Activated T-helper 17 cell treated with anti-CD3 and anti-CD28 coated beads, Interleukin-2, amount 50 U/mL, for 72 hours (primary cell): ENCODE measurements at regions not wholly inside any gene's neighbourhood (a gene's known extent, or its start where the extent isn't known, plus 50 kb on each side); places are given as distances from the start of the nearest gene placed in this dataset.

ENCODE experiments used
- ATAC-seq: fragments of 150-1000 bp; cut with Tn5 transposase; replicated peaks from 2 replicates; pipeline ENCODE4 v1.10.0; 2021; ENCODE audit warnings: mild to moderate bottlenecking, moderate library complexity
- H3K27ac Mint-ChIP-seq: one replicate; pipeline ENCODE4 v1.8.0; 2022; ENCODE audit warnings: mixed read lengths
- H3K27me3 Mint-ChIP-seq: one replicate; pipeline ENCODE4 v1.8.0; 2022; ENCODE audit warnings: mixed read lengths
- H3K36me3 Mint-ChIP-seq: one replicate; pipeline ENCODE4 v1.8.0; 2022; ENCODE audit warnings: low read depth, mild to moderate bottlenecking, mixed read lengths
- H3K4me1 Mint-ChIP-seq: one replicate; pipeline ENCODE4 v1.8.0; 2022; ENCODE audit warnings: mixed read lengths
- H3K4me3 Mint-ChIP-seq: one replicate; pipeline ENCODE4 v1.8.0; 2022; ENCODE audit warnings: mild to moderate bottlenecking, mixed read lengths
- H3K9me3 Mint-ChIP-seq: one replicate; pipeline ENCODE4 v1.8.0; 2022; ENCODE audit warnings: mixed read lengths

DNA sequence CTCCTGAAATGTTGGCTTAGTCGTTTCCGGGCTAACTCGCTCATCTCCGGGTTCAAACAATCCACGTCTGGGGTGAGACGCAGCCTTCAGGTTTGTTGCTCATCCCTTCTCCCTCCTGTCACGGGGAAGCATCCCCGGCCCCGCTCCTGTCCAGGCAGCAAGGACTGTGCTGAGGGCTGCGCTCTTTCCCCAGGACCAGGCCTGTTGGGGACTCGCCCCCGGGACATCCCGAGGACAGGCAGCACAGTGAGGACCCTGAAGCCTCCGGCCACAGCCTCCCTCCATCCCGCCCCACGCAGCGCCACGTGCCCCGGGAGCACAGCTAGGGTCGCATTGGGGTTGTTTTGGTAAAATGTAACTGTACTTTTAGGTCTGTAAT lies 252.0 kb downstream of the BRD1 start:
- no peaks in the 10 kb centered on the region for H3K4me1 Mint-ChIP-seq
- no peaks in the 10 kb centered on the region for H3K36me3 Mint-ChIP-seq
- H3K4me3 Mint-ChIP-seq = no peak overlapping the region
- ATAC-seq = no peak
- no peak overlapping the region for H3K27ac Mint-ChIP-seq
- H3K9me3 Mint-ChIP-seq = no peaks in the 10 kb centered on the region
- no peaks in the 10 kb centered on the region for H3K27me3 Mint-ChIP-seq

GRCh38 chr22:49574881-49575702 lies 252.6 kb downstream of the BRD1 start:
- Mint-ChIP-seq H3K4me3 (no peak overlapping the region), H3K4me1 (no peaks in the 10 kb centered on the region), H3K27ac (no peak overlapping the region), H3K9me3 (no peaks in the 10 kb centered on the region), H3K27me3 (no peaks in the 10 kb centered on the region), H3K36me3 (no peaks in the 10 kb centered on the region)
- ATAC-seq = no peak

DNA sequence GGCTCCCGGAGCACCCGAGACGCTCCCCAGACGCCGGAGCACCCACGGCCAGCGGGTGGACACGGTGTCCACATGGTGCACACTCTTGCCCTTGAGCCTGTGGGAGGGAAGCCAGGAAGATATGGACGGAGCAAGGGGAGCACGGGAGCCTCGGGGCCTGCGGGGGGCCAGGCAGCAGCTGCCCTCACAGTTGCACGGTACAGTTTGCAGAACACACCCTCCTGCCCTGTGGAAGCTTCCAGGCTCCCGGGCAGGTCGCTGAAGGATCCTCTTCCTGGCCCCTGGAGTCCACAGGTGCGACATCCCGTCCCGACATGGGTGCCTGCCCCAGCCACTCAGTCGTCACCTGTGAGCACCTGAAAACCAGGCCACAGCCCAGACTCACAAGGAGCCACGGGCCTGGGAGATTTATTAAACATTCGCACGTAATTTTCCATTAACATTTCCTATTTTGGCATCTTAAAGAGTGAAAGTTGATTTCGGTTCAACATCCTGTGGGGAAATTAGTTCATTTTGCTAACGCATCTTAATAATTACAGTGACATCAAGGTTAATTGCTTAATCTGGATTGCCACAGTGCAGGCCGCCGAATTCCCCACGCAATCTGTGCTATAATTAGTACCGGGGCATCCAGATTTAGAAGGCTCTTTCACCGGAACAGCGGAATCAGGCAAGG lies 253.3 kb downstream of the BRD1 start:
- no peaks in the 10 kb centered on the region for H3K4me1 Mint-ChIP-seq
- no peaks in the 10 kb centered on the region for H3K9me3 Mint-ChIP-seq
- H3K27me3 Mint-ChIP-seq = no peaks in the 10 kb centered on the region
- ATAC-seq = no peak
- no peak overlapping the region for H3K27ac Mint-ChIP-seq
- no peak overlapping the region for H3K4me3 Mint-ChIP-seq
- H3K36me3 Mint-ChIP-seq = no peaks in the 10 kb centered on the region

GRCh38 chr22:49573109-49573765 lies 254.4 kb downstream of the BRD1 start:
- Mint-ChIP-seq H3K9me3 (no peaks in the 10 kb centered on the region), H3K4me1 (no peaks in the 10 kb centered on the region), H3K27me3 (no peaks in the 10 kb centered on the region), H3K27ac (no peak overlapping the region), H3K36me3 (no peaks in the 10 kb centered on the region), H3K4me3 (no peak overlapping the region)
- no peak for ATAC-seq

- Mint-ChIP-seq H3K4me1 (no peaks in the 10 kb centered on the region), H3K4me3 (no peak overlapping the region), H3K27ac (no peak overlapping the region), H3K27me3 (no peaks in the 10 kb centered on the region), H3K9me3 (no peaks in the 10 kb centered on the region), H3K36me3 (no peaks in the 10 kb centered on the region)
- ATAC-seq = no peak
Observed at GRCh38 chr22:49571326-49571725, 256.3 kb downstream of the BRD1 start.

DNA sequence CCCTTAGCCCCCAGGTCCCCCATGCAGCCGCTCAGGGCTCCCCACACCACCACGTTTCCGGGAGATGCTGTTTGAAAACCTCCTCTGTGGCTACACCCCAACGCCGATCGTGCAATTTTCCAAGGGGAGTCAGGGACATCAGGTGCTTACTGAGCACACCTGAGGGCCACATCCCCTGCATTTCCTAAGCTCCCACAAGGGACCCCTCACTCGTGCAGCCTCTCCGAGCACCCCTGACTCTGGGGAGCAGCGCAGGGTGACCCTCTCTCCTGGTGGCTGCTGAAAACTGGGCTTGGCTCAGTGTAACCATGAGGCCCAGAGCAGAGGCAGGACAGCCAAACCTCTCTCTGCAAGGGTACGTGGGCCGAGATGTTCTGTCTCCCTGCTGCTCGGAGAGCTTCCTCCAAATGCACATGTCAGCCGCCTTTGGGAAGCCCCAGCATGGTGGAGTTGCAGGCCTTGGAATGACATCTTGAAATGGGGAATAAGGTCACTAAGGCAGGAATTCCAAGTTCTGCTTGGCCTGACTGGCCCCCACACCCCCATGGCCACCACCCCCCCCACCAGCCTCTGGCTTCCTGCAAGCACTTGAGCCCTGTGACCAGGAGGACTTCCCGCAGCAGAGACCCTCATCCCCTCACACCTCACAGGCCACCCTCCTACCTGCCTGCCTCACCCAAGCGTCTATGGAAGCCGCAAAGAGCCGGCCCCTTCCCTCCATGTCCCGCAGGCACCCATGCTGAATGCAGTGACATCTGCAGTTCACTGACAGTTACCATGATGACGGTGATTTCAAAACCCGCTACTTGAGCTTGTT lies 257.4 kb downstream of the BRD1 start:
- Mint-ChIP-seq H3K4me3 (no peak overlapping the region), H3K9me3 (no peaks in the 10 kb centered on the region), H3K36me3 (no peaks in the 10 kb centered on the region), H3K4me1 (no peaks in the 10 kb centered on the region), H3K27ac (no peak overlapping the region), H3K27me3 (no peaks in the 10 kb centered on the region)
- no peak for ATAC-seq

GRCh38 chr22:49569286-49570031 lies 258.2 kb downstream of the BRD1 start:
- Mint-ChIP-seq H3K27me3 (no peaks in the 10 kb centered on the region), H3K36me3 (no peaks in the 10 kb centered on the region), H3K9me3 (no peaks in the 10 kb centered on the region), H3K4me3 (no peak overlapping the region), H3K27ac (no peak overlapping the region), H3K4me1 (no peaks in the 10 kb centered on the region)
- no peak for ATAC-seq

DNA sequence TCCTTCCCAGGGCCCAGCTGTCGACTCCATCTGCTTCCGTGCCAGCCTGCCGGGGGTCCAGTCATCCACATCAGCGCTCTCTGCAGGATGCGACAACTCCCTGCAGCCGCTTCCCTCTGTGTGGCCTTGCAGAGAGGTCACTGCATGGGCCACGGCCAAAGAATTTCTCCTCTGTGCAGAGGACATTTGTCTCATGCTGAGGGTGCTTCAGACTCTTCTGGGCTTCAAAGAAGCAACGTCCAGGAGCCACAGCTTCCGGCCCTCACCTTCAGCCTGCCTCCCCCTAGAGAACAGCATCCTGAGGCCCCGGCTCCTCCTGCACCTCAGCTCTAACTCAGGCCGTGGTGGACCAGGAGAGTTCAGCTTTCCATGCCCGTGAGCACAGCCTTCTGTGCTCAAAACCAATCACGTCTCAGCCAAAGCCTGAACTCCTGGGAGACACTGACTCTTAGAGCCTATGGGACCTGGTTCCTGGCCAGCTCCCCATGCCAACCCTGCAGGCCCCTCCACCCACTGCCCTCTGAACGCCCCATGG lies 258.9 kb downstream of the BRD1 start:
- no peaks in the 10 kb centered on the region for H3K36me3 Mint-ChIP-seq
- no peaks in the 10 kb centered on the region for H3K9me3 Mint-ChIP-seq
- no peaks in the 10 kb centered on the region for H3K27me3 Mint-ChIP-seq
- no peaks in the 10 kb centered on the region for H3K4me1 Mint-ChIP-seq
- no peak for ATAC-seq
- H3K4me3 Mint-ChIP-seq = no peak overlapping the region
- no peak overlapping the region for H3K27ac Mint-ChIP-seq

DNA sequence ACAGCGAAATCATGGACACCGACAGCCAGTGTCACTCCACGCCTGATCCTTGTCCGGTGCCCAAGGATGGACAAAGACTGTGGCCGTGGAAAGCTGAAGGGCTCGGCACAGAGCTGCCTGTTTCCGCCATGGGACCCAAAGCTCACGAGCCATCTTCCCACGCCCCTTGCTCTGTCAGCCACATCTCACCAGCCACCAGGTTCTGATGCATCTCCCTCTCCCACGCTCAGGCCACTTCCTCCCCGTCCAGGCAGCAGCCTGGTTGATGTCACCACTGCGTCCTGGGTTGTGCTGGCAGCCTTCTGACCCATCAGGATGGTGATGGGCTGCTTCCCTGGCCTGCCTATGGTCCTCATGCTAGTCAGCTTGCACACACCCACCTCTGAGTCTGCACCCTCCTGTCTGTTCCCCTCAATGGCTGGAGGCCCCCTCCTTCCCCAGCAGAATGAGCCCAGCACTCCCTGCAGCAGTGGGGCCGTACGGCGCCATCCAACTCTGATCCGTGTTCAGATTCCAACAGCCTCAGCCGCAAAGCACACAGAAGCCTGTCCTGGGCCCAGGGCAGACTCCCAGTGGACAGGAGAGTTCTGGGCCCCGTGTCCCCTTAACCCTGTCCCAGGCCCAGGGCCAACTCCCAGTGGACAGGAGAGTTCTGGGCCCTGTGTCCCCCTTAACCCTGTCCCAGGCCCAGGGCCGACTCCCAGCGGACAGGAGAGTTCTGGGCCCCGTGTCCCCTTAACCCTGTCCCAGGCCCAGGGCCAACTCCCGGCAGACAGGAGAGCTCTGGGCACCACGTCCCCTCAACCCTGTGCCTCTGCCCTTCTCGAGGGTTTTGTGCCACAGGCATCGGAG lies 259.5 kb downstream of the BRD1 start:
- Mint-ChIP-seq H3K4me3 (no peak overlapping the region), H3K27me3 (no peaks in the 10 kb centered on the region), H3K36me3 (no peaks in the 10 kb centered on the region), H3K9me3 (no peaks in the 10 kb centered on the region), H3K27ac (no peak overlapping the region), H3K4me1 (no peaks in the 10 kb centered on the region)
- ATAC-seq = no peak

- H3K4me3 Mint-ChIP-seq = no peak overlapping the region
- no peaks in the 10 kb centered on the region for H3K4me1 Mint-ChIP-seq
- no peaks in the 10 kb centered on the region for H3K9me3 Mint-ChIP-seq
- ATAC-seq = no peak
- H3K36me3 Mint-ChIP-seq = no peaks in the 10 kb centered on the region
- no peak overlapping the region for H3K27ac Mint-ChIP-seq
- H3K27me3 Mint-ChIP-seq = no peaks in the 10 kb centered on the region
Observed at GRCh38 chr22:49566693-49567092, 261.0 kb downstream of the BRD1 start.

GRCh38 chr22:49566141-49566541 lies 261.5 kb downstream of the BRD1 start:
- no peak for ATAC-seq
- Mint-ChIP-seq H3K9me3 (peaks cover 3% of the 10 kb centered on the region), H3K27me3 (no peaks in the 10 kb centered on the region), H3K4me3 (no peak overlapping the region), H3K27ac (no peak overlapping the region), H3K36me3 (peaks cover 4% of the 10 kb centered on the region), H3K4me1 (peaks cover 3% of the 10 kb centered on the region)

- Mint-ChIP-seq H3K36me3 (peaks cover 5% of the 10 kb centered on the region), H3K27me3 (no peaks in the 10 kb centered on the region), H3K4me1 (peaks cover 4% of the 10 kb centered on the region), H3K27ac (no peak overlapping the region), H3K9me3 (peaks cover 4% of the 10 kb centered on the region), H3K4me3 (no peak overlapping the region)
- no peak for ATAC-seq
Observed at GRCh38 chr22:49565516-49565855, 262.2 kb downstream of the BRD1 start.
